H1 (cell line): ENCODE measurements at regions not wholly inside any gene's neighbourhood (a gene's known extent, or its start where the extent isn't known, plus 50 kb on each side); places are given as distances from the start of the nearest gene placed in this dataset.

Experiments
- CTCF ChIA-PET: fragments of 300-600 bp; sonication (Branson Sonifier 250); formaldehyde crosslinking; loops from one replicate; lab custom pipeline; 2021; ENCODE audit not compliant: partially characterized antibody; lab: Charles Lee
- POLR2A ChIA-PET: fragments of 300-600 bp; sonication (Branson Sonifier 250); formaldehyde crosslinking; loops from one replicate; lab custom pipeline; 2021; ENCODE audit warnings: inconsistent platforms; ENCODE audit not compliant: partially characterized antibody; lab: Charles Lee
- DNase-seq, 2 experiments: peaks; one replicate each; pipeline versions ENCODE4 v3.0.0 to v3.0.0-alpha.2; 2010 to 2022; ENCODE audit warnings: low spot score in 2 of 2, low read depth in 1 of 2, mixed read lengths in 1 of 2
- FAIRE-seq: peaks from 2 replicates; lab custom pipeline; 2011; peaks lifted over from hg19 to GRCh38; lab: Jason Lieb, UNC
- H2AFZ ChIP-seq: 2 replicates; pipeline ENCODE4 v1.8.1; 2012; ENCODE audit warnings: low read length, inconsistent platforms
- H2AK5ac ChIP-seq: 2 replicates; pipeline ENCODE4 v1.6.1; 2013; ENCODE audit warnings: low read depth, low read length
- H2BK120ac ChIP-seq: replicated peaks from 2 replicates; pipeline ENCODE3; 2013; ENCODE audit warnings: low read depth, low read length, inconsistent platforms
- H2BK12ac ChIP-seq: 2 replicates; pipeline ENCODE4 v1.6.1; 2013; ENCODE audit warnings: low read depth, low read length
- H2BK15ac ChIP-seq: 2 replicates; pipeline ENCODE4 v1.6.1; 2013; ENCODE audit warnings: low read length
- H2BK20ac ChIP-seq: 2 replicates; pipeline ENCODE4 v1.6.1; 2013; ENCODE audit warnings: low read length
- H2BK5ac ChIP-seq: 2 replicates; pipeline ENCODE4 v1.6.1; 2013; ENCODE audit warnings: low read depth, low read length
- H3K14ac ChIP-seq: 2 replicates; pipeline ENCODE4 v1.6.1; 2013; ENCODE audit warnings: inconsistent platforms; ENCODE audit not compliant: insufficient read length
- H3K18ac ChIP-seq: 2 replicates; pipeline ENCODE4 v1.6.1; 2013; ENCODE audit warnings: low read length; ENCODE audit errors: extremely low read depth
- H3K23ac ChIP-seq: 2 replicates; pipeline ENCODE4 v1.6.1; 2013; ENCODE audit warnings: inconsistent platforms; ENCODE audit not compliant: insufficient read length
- H3K23me2 ChIP-seq: 2 replicates; pipeline ENCODE4 v1.6.1; 2013; ENCODE audit warnings: low read depth, low read length
- H3K27ac ChIP-seq: 2 replicates; pipeline ENCODE4 v1.6.1; 2011; ENCODE audit warnings: low read depth, low read length, inconsistent platforms
- H3K27me3 ChIP-seq, 4 experiments: replicated peaks in 1 of 4; 1 replicate in 1 of 4; 2 replicates in 3 of 4; pipeline versions ENCODE4 v1.6.1 to v1.8.1; 2011 to 2013; ENCODE audit warnings: low read length in 3 of 4, mild to moderate bottlenecking in 3 of 4, inconsistent platforms in 2 of 4, mixed read lengths in 2 of 4, moderate library complexity in 1 of 4; ENCODE audit not compliant: control insufficient read depth in 3 of 4, insufficient read depth in 3 of 4; ENCODE audit errors: extremely low read depth in 1 of 4
- H3K36me3 ChIP-seq, 4 experiments: 2 replicates each; pipeline versions ENCODE4 v1.6.1 to v1.8.1; 2011 to 2013; ENCODE audit warnings: mild to moderate bottlenecking in 4 of 4, low read length in 3 of 4, moderate library complexity in 2 of 4, control low read depth in 1 of 4, inconsistent platforms in 1 of 4; ENCODE audit not compliant: insufficient read depth in 4 of 4, control insufficient read depth in 2 of 4
- H3K4ac ChIP-seq: replicated peaks from 2 replicates; pipeline ENCODE3; 2013; ENCODE audit warnings: low read length, low read depth, mixed read lengths, inconsistent platforms; ENCODE audit not compliant: insufficient read length
- H3K4me1 ChIP-seq, 4 experiments: replicated peaks in 1 of 4; 1 replicate in 1 of 4; 2 replicates in 3 of 4; pipeline versions ENCODE4 v1.6.1 to v1.8.1; 2011 to 2013; ENCODE audit warnings: low read length in 3 of 4, inconsistent platforms in 2 of 4, mixed read lengths in 1 of 4; ENCODE audit not compliant: insufficient read depth in 4 of 4, control insufficient read depth in 3 of 4
- H3K4me2 ChIP-seq, 2 experiments: 2 replicates each; pipeline versions ENCODE4 v1.6.1 to v1.8.1; 2011 to 2013; ENCODE audit warnings: low read depth in 2 of 2, low read length in 2 of 2, control low read depth in 1 of 2, inconsistent platforms in 1 of 2, mild to moderate bottlenecking in 1 of 2; ENCODE audit not compliant: insufficient read depth in 1 of 2
- H3K4me3 ChIP-seq, 4 experiments: fragments of 200-600, 300-600 bp in 1 of 4; sonication (generic), shearing (Covaris generic), sonication (Bioruptor Twin) in 1 of 4; 2 replicates each; pipeline versions ENCODE4 v1.5.1 to v1.8.1; 2011 to 2016; ENCODE audit warnings: low read length in 4 of 4, low read depth in 3 of 4, control low read depth in 2 of 4, inconsistent platforms in 2 of 4, mild to moderate bottlenecking in 2 of 4, mixed read lengths in 1 of 4, moderate library complexity in 1 of 4; ENCODE audit not compliant: insufficient read depth in 2 of 4; ENCODE audit errors: extremely low read depth in 1 of 4
- H3K56ac ChIP-seq: replicated peaks from 2 replicates; pipeline ENCODE3; 2013; ENCODE audit warnings: low read depth, mild to moderate bottlenecking, mixed read lengths, low read length, inconsistent platforms; ENCODE audit not compliant: insufficient read length
- H3K79me1 ChIP-seq: 2 replicates; pipeline ENCODE4 v1.6.1; 2013; ENCODE audit warnings: low read depth, low read length, control low read depth
- H3K79me2 ChIP-seq, 2 experiments: 2 replicates each; pipeline versions ENCODE4 v1.6.1 to v1.8.1; 2012 to 2013; ENCODE audit warnings: low read length in 2 of 2, mild to moderate bottlenecking in 2 of 2, inconsistent platforms in 1 of 2; ENCODE audit not compliant: insufficient read depth in 2 of 2, control insufficient read depth in 1 of 2
- H3K9ac ChIP-seq, 4 experiments: replicated peaks in 1 of 4; 1 replicate in 1 of 4; 2 replicates in 3 of 4; pipeline versions ENCODE4 v1.6.1 to v1.8.1; 2011 to 2013; ENCODE audit warnings: low read depth in 3 of 4, low read length in 3 of 4, control low read depth in 2 of 4, mild to moderate bottlenecking in 2 of 4, moderate library complexity in 2 of 4, inconsistent platforms in 1 of 4; ENCODE audit errors: extremely low read depth in 1 of 4
- H3K9me3 ChIP-seq, 2 experiments: 2 replicates each; pipeline versions ENCODE4 v1.6.1 to v1.8.1; 2012 to 2013; ENCODE audit warnings: mild to moderate bottlenecking in 2 of 2, moderate library complexity in 2 of 2, control low read depth in 1 of 2, inconsistent platforms in 1 of 2, low read depth in 1 of 2, low read length in 1 of 2, mixed read lengths in 1 of 2; ENCODE audit not compliant: insufficient read depth in 2 of 2
- H4K20me1 ChIP-seq, 2 experiments: replicated peaks in 1 of 2; 2 replicates each; pipeline versions ENCODE3 to v1.8.1; 2011 to 2013; ENCODE audit warnings: inconsistent platforms in 2 of 2, low read length in 2 of 2, mild to moderate bottlenecking in 1 of 2; ENCODE audit not compliant: insufficient read depth in 2 of 2, control insufficient read depth in 1 of 2
- H4K5ac ChIP-seq: 2 replicates; pipeline ENCODE4 v1.6.1; 2013; ENCODE audit warnings: low read length, low read depth, mixed read lengths, inconsistent platforms; ENCODE audit not compliant: insufficient read length
- H4K8ac ChIP-seq: 2 replicates; pipeline ENCODE4 v1.8.0; 2013; ENCODE audit warnings: mild to moderate bottlenecking, moderate library complexity, low read length, inconsistent platforms; ENCODE audit not compliant: insufficient read depth; ENCODE audit errors: extremely low read depth
- H4K91ac ChIP-seq: replicated peaks from 2 replicates; pipeline ENCODE3; 2013; ENCODE audit warnings: low read length, mixed read lengths, inconsistent platforms; ENCODE audit not compliant: insufficient read length
- ATF3 ChIP-seq: IDR thresholded peaks from 2 replicates; pipeline ENCODE4 v1.6.1; 2011; ENCODE audit warnings: low read depth, mild to moderate bottlenecking, low read length; ENCODE audit not compliant: insufficient read depth
- CBX5 ChIP-seq: fragments of 300-800, 300-1000 bp; sonication (generic); IDR thresholded peaks from 2 replicates; pipeline ENCODE4 v1.7.1; 2016; ENCODE audit warnings: antibody characterized with exemption, low read length, low read depth
- HDAC2 ChIP-seq, 2 experiments: fragments of 300-600 bp in 1 of 2; sonication (generic) in 1 of 2; IDR thresholded peaks; 2 replicates each; pipeline ENCODE4 v1.6.1; 2011 to 2012; ENCODE audit warnings: low read depth in 2 of 2, low read length in 2 of 2, mild to moderate bottlenecking in 2 of 2, moderate library complexity in 2 of 2, borderline replicate concordance in 1 of 2, inconsistent platforms in 1 of 2
- JUN ChIP-seq: IDR thresholded peaks from 2 replicates; pipeline ENCODE4 v1.6.1; 2011; ENCODE audit warnings: low read depth, mild to moderate bottlenecking, improper control_type of control experiment, low read length
- KDM4A ChIP-seq: IDR thresholded peaks from one replicate; pipeline ENCODE4 v1.7.1; 2012; ENCODE audit warnings: low read depth, mild to moderate bottlenecking, moderate library complexity, low read length, inconsistent platforms; ENCODE audit not compliant: severe bottlenecking
- POLR2A ChIP-seq, 2 experiments: IDR thresholded peaks; 1 replicate in 1 of 2; 2 replicates in 1 of 2; pipeline ENCODE4 v1.6.1; 2011; ENCODE audit warnings: low read depth in 2 of 2, low read length in 2 of 2, mild to moderate bottlenecking in 2 of 2; ENCODE audit errors: control extremely low read depth in 1 of 2
- POU5F1 ChIP-seq: IDR thresholded peaks from 2 replicates; pipeline ENCODE4 v1.6.1; 2011; ENCODE audit warnings: low read depth, mild to moderate bottlenecking, low read length, moderate library complexity
- RBBP5 ChIP-seq: IDR thresholded peaks from 2 replicates; pipeline ENCODE4 v1.7.1; 2012; ENCODE audit warnings: low read depth, mild to moderate bottlenecking, inconsistent platforms, low read length, moderate library complexity, borderline replicate concordance
- RXRA ChIP-seq: IDR thresholded peaks from 2 replicates; pipeline ENCODE4 v1.6.1; 2011; ENCODE audit warnings: low read depth, mild to moderate bottlenecking, low read length, moderate library complexity; ENCODE audit not compliant: insufficient read depth
- SP2 ChIP-seq: IDR thresholded peaks from 2 replicates; pipeline ENCODE4 v1.6.1; 2012; ENCODE audit warnings: mild to moderate bottlenecking, low read length, inconsistent platforms
- SP4 ChIP-seq: IDR thresholded peaks from 2 replicates; pipeline ENCODE4 v1.6.1; 2012; ENCODE audit warnings: low read length, inconsistent platforms
- TAF7 ChIP-seq: optimal IDR thresholded peaks from 2 replicates; pipeline ENCODE3; 2011; ENCODE audit warnings: low read depth, mild to moderate bottlenecking, inconsistent platforms, low read length, moderate library complexity, borderline replicate concordance
- WGBS, 2 experiments: shearing (Covaris generic) in 1 of 2; methylation state at CpG; one replicate each; pipeline versions ENCODE4 v1.1.6 to v1.1.7; 2013 to 2015; ENCODE audit warnings: low lambda C conversion rate in 2 of 2, mixed read lengths in 2 of 2, inconsistent platforms in 1 of 2, low coverage in 1 of 2, missing lambda C conversion rate in 1 of 2; ENCODE audit not compliant: insufficient replicate concordance in 2 of 2, insufficient coverage in 1 of 2, insufficient read length in 1 of 2; ENCODE audit errors: extremely low coverage in 1 of 2, missing lambda C conversion rate in 1 of 2; 5-methylcytosine and 5-hydroxymethylcytosine counted together
- TF ChIP-seq, protein P1 (sequence below): IDR thresholded peaks from 2 replicates; pipeline ENCODE4 v1.6.1; 2012; ENCODE audit warnings: inconsistent platforms

DNA sequence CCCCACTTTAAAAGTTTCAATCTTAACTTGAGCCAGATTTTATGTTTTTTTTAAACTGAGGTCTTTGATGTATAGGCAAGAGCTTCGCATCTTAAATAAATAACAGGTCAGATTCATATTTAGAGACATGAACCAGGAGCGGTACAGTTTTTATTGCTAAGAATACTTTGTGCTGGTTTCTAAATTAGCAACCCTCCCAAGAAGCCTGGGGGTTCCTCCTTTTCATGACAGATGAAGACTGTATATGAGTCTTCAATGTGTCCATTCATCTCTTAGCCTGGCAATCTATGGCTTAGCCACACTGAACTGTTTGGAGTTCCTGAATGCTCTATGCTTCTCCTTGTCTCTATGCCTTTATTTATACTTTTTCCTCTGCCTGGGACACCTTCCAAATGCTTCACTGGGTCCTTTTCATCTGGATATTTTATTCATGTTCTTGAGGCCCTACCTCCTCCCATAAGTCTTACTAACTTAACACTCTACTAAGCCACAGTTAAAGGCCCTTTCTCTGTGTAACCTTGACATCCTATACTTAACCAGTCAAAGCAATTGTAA lies 338.6 kb downstream of the INSC start:
- Histone ChIP-seq H2AK5ac (no peak overlapping the region), H2BK120ac (no peak overlapping the region), H2BK20ac (no peak overlapping the region), H3K56ac (no peak overlapping the region), H4K5ac (no peak overlapping the region), H3K9ac (no peak overlapping the region), H3K14ac (no peak overlapping the region), H3K27ac (no peak overlapping the region), H4K91ac (no peak overlapping the region), H3K79me2 (no peaks in the 10 kb centered on the region), H3K4me3 (no peak overlapping the region), H4K20me1 (no peaks in the 10 kb centered on the region), H2BK15ac (no peak overlapping the region), H3K23me2 (no peaks in the 10 kb centered on the region), H2AFZ (no peak overlapping the region), H3K36me3 (no peaks in the 10 kb centered on the region), H3K9me3 (no peaks in the 10 kb centered on the region), H3K18ac (no peak overlapping the region), H3K27me3 (no peaks in the 10 kb centered on the region), H4K8ac (no peak overlapping the region), H3K79me1 (no peaks in the 10 kb centered on the region; the same call in 1 of the 2 replicates), H3K4me2 (no peak overlapping the region), H3K4ac (no peak overlapping the region), H3K23ac (no peak overlapping the region), H2BK12ac (no peak overlapping the region), H3K4me1 (no peaks in the 10 kb centered on the region), H2BK5ac (no peak overlapping the region)
- no peak for TF ChIP-seq POLR2A (IDR thresholded peaks at IDR 0.05; ENCODE audit: control extremely low read depth in 1 of 2, low read depth in 2 of 2, low read length in 2 of 2)
- no peak for TF ChIP-seq HDAC2 (IDR thresholded peaks at IDR 0.05; ENCODE audit: borderline replicate concordance in 1 of 2, low read depth in 2 of 2, low read length in 2 of 2)
- TF ChIP-seq KDM4A = no peak
- TF ChIP-seq TAF7 = no peak
- no peak for TF ChIP-seq CBX5
- no peak for TF ChIP-seq JUN
- no peak for TF ChIP-seq ATF3
- no peak for TF ChIP-seq SP4
- no peak for TF ChIP-seq POU5F1
- TF ChIP-seq RXRA = no peak
- TF ChIP-seq SP2 = no peak
- TF ChIP-seq, protein P1, sequence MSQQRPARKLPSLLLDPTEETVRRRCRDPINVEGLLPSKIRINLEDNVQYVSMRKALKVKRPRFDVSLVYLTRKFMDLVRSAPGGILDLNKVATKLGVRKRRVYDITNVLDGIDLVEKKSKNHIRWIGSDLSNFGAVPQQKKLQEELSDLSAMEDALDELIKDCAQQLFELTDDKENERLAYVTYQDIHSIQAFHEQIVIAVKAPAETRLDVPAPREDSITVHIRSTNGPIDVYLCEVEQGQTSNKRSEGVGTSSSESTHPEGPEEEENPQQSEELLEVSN = no peak
- no peak for TF ChIP-seq RBBP5
- 93% methylated on average over 2 of the region's 2 CpGs; no CpG with 5 or more reads in 1 of the 2 experiments for WGBS, 2 experiments
- ChIA-PET POLR2A (no interaction called here), CTCF (interaction anchor here (1.5 kb wide), 1 partner anchor 10 kb away, joined by 3 read pairs; no protein-coding TSS in a partner anchor)
- DNase-seq (no peak), FAIRE-seq (no peak)
